GM13976 (cell line): ENCODE measurements at regions not wholly inside any gene's neighbourhood (a gene's known extent, or its start where the extent isn't known, plus 50 kb on each side); places are given as distances from the start of the nearest gene placed in this dataset.

Experiments
- DNase-seq: peaks from one replicate; pipeline ENCODE4 v3.0.0; 2012; ENCODE audit warnings: low spot score
- in situ Hi-C: fragments of 300-500 bp; cut with MboI; formaldehyde crosslinking; loops from one replicate; pipeline ENCODE4 v1.12.0; 2022; ENCODE audit warnings: low sequenced_read_pairs, mixed read lengths, inconsistent platforms; ENCODE audit not compliant: unreplicated experiment
- TF ChIP-seq, protein P1 (sequence below): IDR thresholded peaks from 2 replicates; pipeline ENCODE4 v1.5.1; 2012; ENCODE audit warnings: borderline replicate concordance, mild to moderate bottlenecking; ENCODE audit not compliant: insufficient read depth; ENCODE audit errors: extremely low read depth, missing control alignments, control extremely low read depth

DNA sequence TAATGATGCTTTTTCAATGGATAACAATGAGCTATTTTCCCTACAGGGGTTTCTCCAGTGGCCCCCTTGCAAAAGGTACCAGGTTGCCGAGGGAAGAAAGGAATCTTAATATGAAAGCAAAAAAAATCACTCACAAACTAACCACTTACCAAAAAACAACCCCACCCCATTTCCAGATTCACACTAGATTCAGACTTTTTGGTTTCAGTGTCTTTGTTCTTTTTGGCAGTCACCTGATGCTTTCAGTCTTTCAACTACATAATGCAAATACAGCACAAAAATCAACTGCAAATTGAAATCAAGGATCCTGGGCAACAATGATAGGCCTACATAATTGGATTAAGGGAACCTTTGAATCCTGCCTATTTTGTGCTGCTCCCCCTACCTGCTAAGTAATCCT is 71.1 kb upstream of the RAP2B start:
- TF ChIP-seq, protein P1, sequence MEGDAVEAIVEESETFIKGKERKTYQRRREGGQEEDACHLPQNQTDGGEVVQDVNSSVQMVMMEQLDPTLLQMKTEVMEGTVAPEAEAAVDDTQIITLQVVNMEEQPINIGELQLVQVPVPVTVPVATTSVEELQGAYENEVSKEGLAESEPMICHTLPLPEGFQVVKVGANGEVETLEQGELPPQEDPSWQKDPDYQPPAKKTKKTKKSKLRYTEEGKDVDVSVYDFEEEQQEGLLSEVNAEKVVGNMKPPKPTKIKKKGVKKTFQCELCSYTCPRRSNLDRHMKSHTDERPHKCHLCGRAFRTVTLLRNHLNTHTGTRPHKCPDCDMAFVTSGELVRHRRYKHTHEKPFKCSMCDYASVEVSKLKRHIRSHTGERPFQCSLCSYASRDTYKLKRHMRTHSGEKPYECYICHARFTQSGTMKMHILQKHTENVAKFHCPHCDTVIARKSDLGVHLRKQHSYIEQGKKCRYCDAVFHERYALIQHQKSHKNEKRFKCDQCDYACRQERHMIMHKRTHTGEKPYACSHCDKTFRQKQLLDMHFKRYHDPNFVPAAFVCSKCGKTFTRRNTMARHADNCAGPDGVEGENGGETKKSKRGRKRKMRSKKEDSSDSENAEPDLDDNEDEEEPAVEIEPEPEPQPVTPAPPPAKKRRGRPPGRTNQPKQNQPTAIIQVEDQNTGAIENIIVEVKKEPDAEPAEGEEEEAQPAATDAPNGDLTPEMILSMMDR: no peak
- in situ Hi-C loops: no loop called here
- DNase-seq: no peak

- TF ChIP-seq, protein P1: no peak
- in situ Hi-C loops: no loop called here
- no peak for DNase-seq
These were observed 68.4 kb upstream of the RAP2B start for GRCh38 chr3:153093629-153094028.

- in situ Hi-C loops: no loop called here
- DNase-seq: no peak
These were observed 67.6 kb upstream of the RAP2B start for GRCh38 chr3:153094386-153094785.

GRCh38 chr3:153095441-153095840 is 66.6 kb upstream of the RAP2B start:
- no peak for DNase-seq
- TF ChIP-seq, protein P1: no peak
- in situ Hi-C loops: no loop called here

More at GRCh38 chr3:153094386-153094785, 67.6 kb upstream of the RAP2B start:
- TF ChIP-seq, protein P1: no peak

- in situ Hi-C loops: no loop called here
- TF ChIP-seq, protein P1: no peak
These were observed 65.3 kb upstream of the RAP2B start for GRCh38 chr3:153096731-153097131.

GRCh38 chr3:153097213-153097612 is 64.8 kb upstream of the RAP2B start:
- in situ Hi-C loops: no loop called here
- TF ChIP-seq, protein P1: no peak
- no peak for DNase-seq

More at GRCh38 chr3:153096731-153097131, 65.3 kb upstream of the RAP2B start:
- no peak for DNase-seq

DNA sequence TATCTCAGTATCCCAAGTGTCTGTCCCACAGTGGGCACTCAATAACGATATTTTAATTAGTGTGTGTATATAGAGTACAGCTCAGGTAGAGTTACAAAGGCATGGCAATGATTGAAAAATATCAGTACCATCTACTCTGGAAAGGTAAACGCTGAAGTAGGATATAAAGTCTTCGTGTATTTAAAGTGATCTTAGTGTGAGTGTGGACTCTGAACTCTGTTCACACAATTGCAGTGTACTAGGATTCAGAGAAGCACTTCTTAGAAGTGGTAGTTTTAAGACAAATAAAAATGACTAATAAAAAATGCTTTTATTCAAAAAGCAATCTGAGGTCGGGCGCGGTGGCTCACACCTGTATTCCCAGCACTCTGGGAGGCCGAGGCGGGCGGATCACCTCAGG is 62.9 kb upstream of the RAP2B start:
- in situ Hi-C loops: no loop called here
- DNase-seq: no peak
- TF ChIP-seq, protein P1: no peak
